Dendritic cell treated with granulocyte-macrophage colony-stimulating factor and Interleukin-4, amounts not matched to agents 40 ng/mL and 50 ng/mL, for 4 days (primary cell): ENCODE measurements at regions not wholly inside any gene's neighbourhood (a gene's known extent, or its start where the extent isn't known, plus 50 kb on each side); places are given as distances from the start of the nearest gene placed in this dataset.

ENCODE experiments used
- H3K27ac Mint-ChIP-seq: one replicate; pipeline ENCODE4 v1.8.0; 2022; ENCODE audit warnings: mild to moderate bottlenecking, mixed read lengths
- H3K27me3 Mint-ChIP-seq: one replicate; pipeline ENCODE4 v1.8.0; 2022; ENCODE audit warnings: mild to moderate bottlenecking, mixed read lengths
- H3K36me3 Mint-ChIP-seq: one replicate; pipeline ENCODE4 v1.8.0; 2022; ENCODE audit warnings: low read depth, mixed read lengths
- H3K4me1 Mint-ChIP-seq: one replicate; pipeline ENCODE4 v1.8.0; 2022; ENCODE audit warnings: low read depth, mixed read lengths
- H3K4me3 Mint-ChIP-seq: one replicate; pipeline ENCODE4 v1.8.0; 2022; ENCODE audit warnings: mild to moderate bottlenecking, moderate library complexity, mixed read lengths
- H3K9me3 Mint-ChIP-seq: one replicate; pipeline ENCODE4 v1.8.0; 2022; ENCODE audit warnings: mixed read lengths
- intact Hi-C: fragments of 100-400 bp; cut with micrococcal nuclease; formaldehyde crosslinking; loops from one replicate; pipeline ENCODE4 v1.15.0; 2022

GRCh38 chr2:129609224-129609623, 370.2 kb upstream of the RAB6C start:
- no peaks in the 10 kb centered on the region for H3K4me1 Mint-ChIP-seq
- no peak overlapping the region for H3K4me3 Mint-ChIP-seq
- H3K9me3 Mint-ChIP-seq, result no peaks in the 10 kb centered on the region
- H3K27ac Mint-ChIP-seq, result no peak overlapping the region
- H3K27me3 Mint-ChIP-seq, result peaks cover 3% of the 10 kb centered on the region
- no peaks in the 10 kb centered on the region for H3K36me3 Mint-ChIP-seq
- intact Hi-C loops, result no loop called here

GRCh38 chr2:129610766-129611165, 368.7 kb upstream of the RAB6C start:
- intact Hi-C loops, result no loop called here

GRCh38 chr2:129611471-129611870, 368.0 kb upstream of the RAB6C start:
- Mint-ChIP-seq H3K36me3 (no peaks in the 10 kb centered on the region), H3K4me1 (no peaks in the 10 kb centered on the region)

More at GRCh38 chr2:129610766-129611165, 368.7 kb upstream of the RAB6C start:
- no peak overlapping the region for H3K4me3 Mint-ChIP-seq
- no peaks in the 10 kb centered on the region for H3K36me3 Mint-ChIP-seq
- no peaks in the 10 kb centered on the region for H3K4me1 Mint-ChIP-seq
- peaks cover 4% of the 10 kb centered on the region for H3K27me3 Mint-ChIP-seq
- no peak overlapping the region for H3K27ac Mint-ChIP-seq
- no peaks in the 10 kb centered on the region for H3K9me3 Mint-ChIP-seq

GRCh38 chr2:129619471-129619870, 360.0 kb upstream of the RAB6C start:
- intact Hi-C loops, result no loop called here
- Mint-ChIP-seq H3K4me3 (no peak overlapping the region), H3K4me1 (no peaks in the 10 kb centered on the region), H3K36me3 (no peaks in the 10 kb centered on the region), H3K9me3 (no peaks in the 10 kb centered on the region), H3K27me3 (peaks cover 3% of the 10 kb centered on the region), H3K27ac (no peak overlapping the region)

More at GRCh38 chr2:129611471-129611870, 368.0 kb upstream of the RAB6C start:
- H3K4me3 Mint-ChIP-seq, result no peak overlapping the region
- peaks cover 1% of the 10 kb centered on the region for H3K27me3 Mint-ChIP-seq
- H3K9me3 Mint-ChIP-seq, result no peaks in the 10 kb centered on the region
- no peak overlapping the region for H3K27ac Mint-ChIP-seq
- intact Hi-C loops, result no loop called here

- no peaks in the 10 kb centered on the region for H3K4me1 Mint-ChIP-seq
- no peaks in the 10 kb centered on the region for H3K36me3 Mint-ChIP-seq
- peaks cover 3% of the 10 kb centered on the region for H3K27me3 Mint-ChIP-seq
- intact Hi-C loops, result no loop called here
- H3K27ac Mint-ChIP-seq, result no peak overlapping the region
- no peak overlapping the region for H3K4me3 Mint-ChIP-seq
- no peaks in the 10 kb centered on the region for H3K9me3 Mint-ChIP-seq
Measured at GRCh38 chr2:129620411-129620810, 359.1 kb upstream of the RAB6C start.

- Mint-ChIP-seq H3K4me1 (no peaks in the 10 kb centered on the region), H3K4me3 (no peak overlapping the region), H3K27ac (no peak overlapping the region), H3K9me3 (no peaks in the 10 kb centered on the region), H3K27me3 (no peaks in the 10 kb centered on the region), H3K36me3 (no peaks in the 10 kb centered on the region)
- intact Hi-C loops, result no loop called here
Measured at GRCh38 chr2:129623783-129624182, 355.7 kb upstream of the RAB6C start.

GRCh38 chr2:129627437-129627836, 352.0 kb upstream of the RAB6C start:
- Mint-ChIP-seq H3K27me3 (no peaks in the 10 kb centered on the region), H3K27ac (no peak overlapping the region), H3K9me3 (peaks cover 6% of the 10 kb centered on the region), H3K4me3 (no peak overlapping the region), H3K36me3 (no peaks in the 10 kb centered on the region), H3K4me1 (no peaks in the 10 kb centered on the region)
- intact Hi-C loops, result no loop called here

- Mint-ChIP-seq H3K27ac (no peak overlapping the region), H3K4me1 (no peaks in the 10 kb centered on the region), H3K36me3 (no peaks in the 10 kb centered on the region), H3K27me3 (no peaks in the 10 kb centered on the region), H3K4me3 (no peak overlapping the region), H3K9me3 (no peaks in the 10 kb centered on the region)
- intact Hi-C loops, result no loop called here
Measured at GRCh38 chr2:129636692-129637091, 342.8 kb upstream of the RAB6C start.

GRCh38 chr2:129641371-129641770, 338.1 kb upstream of the RAB6C start:
- Mint-ChIP-seq H3K27me3 (no peaks in the 10 kb centered on the region), H3K4me3 (no peak overlapping the region), H3K4me1 (no peaks in the 10 kb centered on the region), H3K27ac (no peak overlapping the region), H3K9me3 (peaks cover under 1% of the 10 kb centered on the region), H3K36me3 (no peaks in the 10 kb centered on the region)
- intact Hi-C loops, result no loop called here

- Mint-ChIP-seq H3K27ac (no peak overlapping the region), H3K27me3 (no peaks in the 10 kb centered on the region), H3K9me3 (peaks cover 9% of the 10 kb centered on the region), H3K4me1 (no peaks in the 10 kb centered on the region), H3K4me3 (no peak overlapping the region), H3K36me3 (no peaks in the 10 kb centered on the region)
- intact Hi-C loops, result no loop called here
Measured at GRCh38 chr2:129642526-129643043, 336.9 kb upstream of the RAB6C start.

- H3K9me3 Mint-ChIP-seq, result peaks cover 9% of the 10 kb centered on the region
- H3K27me3 Mint-ChIP-seq, result no peaks in the 10 kb centered on the region
Measured at GRCh38 chr2:129645335-129645734, 334.1 kb upstream of the RAB6C start.

GRCh38 chr2:129646107-129646506, 333.4 kb upstream of the RAB6C start:
- Mint-ChIP-seq H3K4me1 (no peaks in the 10 kb centered on the region), H3K9me3 (peaks cover 9% of the 10 kb centered on the region), H3K27me3 (no peaks in the 10 kb centered on the region), H3K4me3 (no peak overlapping the region), H3K27ac (no peak overlapping the region), H3K36me3 (no peaks in the 10 kb centered on the region)
- intact Hi-C loops, result no loop called here

More at GRCh38 chr2:129645335-129645734, 334.1 kb upstream of the RAB6C start:
- no peak overlapping the region for H3K4me3 Mint-ChIP-seq
- H3K4me1 Mint-ChIP-seq, result no peaks in the 10 kb centered on the region
- no peak overlapping the region for H3K27ac Mint-ChIP-seq
- intact Hi-C loops, result no loop called here
- H3K36me3 Mint-ChIP-seq, result no peaks in the 10 kb centered on the region

- intact Hi-C loops, result no loop called here
- no peak overlapping the region for H3K4me3 Mint-ChIP-seq
- H3K4me1 Mint-ChIP-seq, result no peaks in the 10 kb centered on the region
- no peak overlapping the region for H3K27ac Mint-ChIP-seq
- H3K27me3 Mint-ChIP-seq, result no peaks in the 10 kb centered on the region
- no peaks in the 10 kb centered on the region for H3K36me3 Mint-ChIP-seq
- peaks cover 2% of the 10 kb centered on the region for H3K9me3 Mint-ChIP-seq
Measured at GRCh38 chr2:129653246-129653645, 326.2 kb upstream of the RAB6C start.

- Mint-ChIP-seq H3K36me3 (no peaks in the 10 kb centered on the region), H3K9me3 (peaks cover 11% of the 10 kb centered on the region), H3K4me1 (no peaks in the 10 kb centered on the region), H3K4me3 (no peak overlapping the region), H3K27me3 (no peaks in the 10 kb centered on the region), H3K27ac (no peak overlapping the region)
- intact Hi-C loops, result no loop called here
Measured at GRCh38 chr2:129654331-129654730, 325.1 kb upstream of the RAB6C start.

GRCh38 chr2:129656081-129656598, 323.3 kb upstream of the RAB6C start:
- no peaks in the 10 kb centered on the region for H3K27me3 Mint-ChIP-seq
- no peaks in the 10 kb centered on the region for H3K36me3 Mint-ChIP-seq
- H3K4me3 Mint-ChIP-seq, result no peak overlapping the region
- intact Hi-C loops, result no loop called here
- H3K4me1 Mint-ChIP-seq, result no peaks in the 10 kb centered on the region
- H3K9me3 Mint-ChIP-seq, result peaks cover 16% of the 10 kb centered on the region
- H3K27ac Mint-ChIP-seq, result no peak overlapping the region
